Activated naive CD8-positive, alpha-beta T cell treated with anti-CD3 and anti-CD28 coated beads, Interleukin-2, amount 10 ng/mL, durations not matched to agents 7 days and 5 days (primary cell): ENCODE measurements at regions not wholly inside any gene's neighbourhood (a gene's known extent, or its start where the extent isn't known, plus 50 kb on each side); places are given as distances from the start of the nearest gene placed in this dataset.

ENCODE experiments used
- ATAC-seq: fragments of 150-1000 bp; cut with Tn5 transposase; one replicate; pipeline ENCODE4 v1.10.0; 2021; ENCODE audit warnings: low read depth, moderate library complexity
- POLR2A ChIA-PET: fragments of 350-600 bp; sonication (Branson Sonifier 250); formaldehyde crosslinking; loops from one replicate; lab custom pipeline; 2021; ENCODE audit warnings: antibody characterized with exemption; lab: Charles Lee
- DNase-seq: peaks from one replicate; pipeline ENCODE4 v3.0.0; 2021
- H3K27ac Mint-ChIP-seq: one replicate; pipeline ENCODE4 v1.8.0; 2022; ENCODE audit warnings: mild to moderate bottlenecking, mixed read lengths
- H3K27me3 Mint-ChIP-seq: one replicate; pipeline ENCODE4 v1.8.0; 2022; ENCODE audit warnings: mild to moderate bottlenecking, moderate library complexity, mixed read lengths
- H3K36me3 Mint-ChIP-seq: one replicate; pipeline ENCODE4 v1.8.0; 2021; ENCODE audit warnings: mild to moderate bottlenecking, mixed read lengths
- H3K4me1 Mint-ChIP-seq: one replicate; pipeline ENCODE4 v1.8.0; 2021; ENCODE audit warnings: mixed read lengths
- H3K4me3 Mint-ChIP-seq: one replicate; pipeline ENCODE4 v1.8.0; 2022; ENCODE audit warnings: mild to moderate bottlenecking, moderate library complexity, mixed read lengths
- H3K9me3 Mint-ChIP-seq: one replicate; pipeline ENCODE4 v1.8.0; 2021; ENCODE audit warnings: mixed read lengths

GRCh38 chr10:65846949-65847348 is 1078.9 kb upstream of the LRRTM3 start:
- Mint-ChIP-seq H3K27ac (no peak overlapping the region), H3K4me3 (no peak overlapping the region), H3K4me1 (no peaks in the 10 kb centered on the region), H3K36me3 (no peaks in the 10 kb centered on the region), H3K9me3 (peaks cover 4% of the 10 kb centered on the region), H3K27me3 (no peaks in the 10 kb centered on the region)
- POLR2A ChIA-PET, result no interaction called here
- ATAC-seq (no peak), DNase-seq (no peak)

- Mint-ChIP-seq H3K36me3 (no peaks in the 10 kb centered on the region), H3K4me1 (no peaks in the 10 kb centered on the region), H3K4me3 (no peak overlapping the region), H3K27ac (no peak overlapping the region), H3K27me3 (no peaks in the 10 kb centered on the region), H3K9me3 (peaks cover 4% of the 10 kb centered on the region)
- POLR2A ChIA-PET, result no interaction called here
- ATAC-seq, result no peak
- no peak for DNase-seq
Measured at GRCh38 chr10:65847436-65848230, 1078.2 kb upstream of the LRRTM3 start.

GRCh38 chr10:65858841-65859240 is 1067.0 kb upstream of the LRRTM3 start:
- ATAC-seq (no peak), DNase-seq (no peak)
- POLR2A ChIA-PET, result no interaction called here
- H3K4me3 Mint-ChIP-seq, result no peak overlapping the region
- H3K36me3 Mint-ChIP-seq, result no peaks in the 10 kb centered on the region
- H3K27ac Mint-ChIP-seq, result no peak overlapping the region
- H3K27me3 Mint-ChIP-seq, result no peaks in the 10 kb centered on the region
- peaks cover 4% of the 10 kb centered on the region for H3K9me3 Mint-ChIP-seq
- H3K4me1 Mint-ChIP-seq, result no peaks in the 10 kb centered on the region

GRCh38 chr10:65861249-65861648 is 1064.6 kb upstream of the LRRTM3 start:
- H3K4me3 Mint-ChIP-seq, result no peak overlapping the region
- no peaks in the 10 kb centered on the region for H3K27me3 Mint-ChIP-seq
- no peak overlapping the region for H3K27ac Mint-ChIP-seq
- no peaks in the 10 kb centered on the region for H3K36me3 Mint-ChIP-seq
- no peak for ATAC-seq
- DNase-seq, result no peak
- POLR2A ChIA-PET, result no interaction called here
- H3K4me1 Mint-ChIP-seq, result no peaks in the 10 kb centered on the region
- peaks cover 2% of the 10 kb centered on the region for H3K9me3 Mint-ChIP-seq
